IPS-20b (cell line): ENCODE measurements at regions not wholly inside any gene's neighbourhood (a gene's known extent, or its start where the extent isn't known, plus 50 kb on each side); places are given as distances from the start of the nearest gene placed in this dataset.

Experiments used
- H3K27ac ChIP-seq: one replicate; pipeline ENCODE4 v1.5.1; 2013; ENCODE audit warnings: low read length
- H3K27me3 ChIP-seq: 2 replicates; pipeline ENCODE4 v1.6.1; 2013; ENCODE audit warnings: mild to moderate bottlenecking, low read length, inconsistent platforms; ENCODE audit not compliant: insufficient read depth
- H3K36me3 ChIP-seq: 2 replicates; pipeline ENCODE4 v1.6.1; 2013; ENCODE audit warnings: low read depth, mild to moderate bottlenecking, inconsistent platforms, low read length, moderate library complexity; ENCODE audit not compliant: insufficient read depth
- H3K4me1 ChIP-seq: 2 replicates; pipeline ENCODE4 v1.6.1; 2013; ENCODE audit warnings: mild to moderate bottlenecking, control low read depth, inconsistent platforms, low read length, moderate library complexity; ENCODE audit not compliant: insufficient read depth
- H3K4me3 ChIP-seq: 2 replicates; pipeline ENCODE4 v1.5.1; 2013; ENCODE audit warnings: mild to moderate bottlenecking, low read length, inconsistent platforms
- H3K9ac ChIP-seq: 2 replicates; pipeline ENCODE4 v1.6.1; 2013; ENCODE audit warnings: low read depth, mild to moderate bottlenecking, inconsistent platforms, low read length, moderate library complexity
- H3K9me3 ChIP-seq: 2 replicates; pipeline ENCODE4 v1.6.1; 2013; ENCODE audit warnings: mild to moderate bottlenecking, low read depth, low read length, inconsistent platforms; ENCODE audit not compliant: insufficient read depth

DNA sequence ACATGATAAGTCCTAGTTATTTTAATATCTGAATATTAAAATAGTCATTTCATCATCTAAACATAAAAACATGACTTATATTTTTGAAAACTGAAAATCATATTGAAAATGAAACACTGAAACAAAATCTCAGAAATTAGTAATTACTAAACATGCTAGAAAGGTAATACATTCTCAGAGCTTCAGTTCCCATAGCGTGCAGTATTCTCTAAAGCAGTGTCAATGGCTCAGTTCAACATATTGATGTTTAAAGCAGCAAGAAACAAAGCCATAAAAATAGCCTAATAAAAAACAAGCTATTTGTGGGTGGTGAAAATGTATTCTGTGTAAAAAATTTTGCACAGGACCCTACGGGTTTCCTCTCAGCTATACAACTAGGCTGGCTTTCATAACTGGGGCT is 1337.4 kb downstream of the FSCB start:
- no peak overlapping the region for H3K9ac ChIP-seq
- no peaks in the 10 kb centered on the region for H3K9me3 ChIP-seq
- H3K27me3 ChIP-seq = no peaks in the 10 kb centered on the region
- no peak overlapping the region for H3K27ac ChIP-seq
- H3K4me3 ChIP-seq = no peak overlapping the region
- no peaks in the 10 kb centered on the region for H3K36me3 ChIP-seq
- no peaks in the 10 kb centered on the region for H3K4me1 ChIP-seq

DNA sequence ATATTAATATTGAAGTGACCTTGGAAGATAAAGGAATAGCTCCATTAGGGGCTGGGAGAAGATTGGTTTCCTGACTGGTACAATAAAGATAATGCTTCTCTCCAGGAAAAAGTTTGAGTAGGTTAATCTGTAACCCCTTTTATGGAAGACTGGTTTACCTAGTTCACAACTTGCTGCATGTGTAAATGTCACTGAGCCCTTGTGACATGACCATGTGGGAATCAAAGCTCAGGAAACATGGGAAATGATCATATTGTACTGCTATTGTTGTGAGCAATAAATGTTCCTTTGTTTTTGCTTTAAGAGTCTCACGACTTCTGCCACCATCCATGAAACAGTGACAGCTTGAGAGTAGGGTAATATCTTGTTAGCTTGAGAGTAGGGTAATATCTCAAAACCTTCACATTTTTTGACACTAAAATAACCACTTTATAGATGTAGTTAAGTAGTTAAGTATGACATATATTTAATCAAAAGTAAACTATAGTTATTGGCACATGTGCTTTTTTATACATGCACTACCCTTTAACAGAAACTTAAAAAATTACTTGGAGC is 1338.6 kb downstream of the FSCB start:
- Histone ChIP-seq H3K9ac (no peak overlapping the region), H3K36me3 (no peaks in the 10 kb centered on the region), H3K4me1 (no peaks in the 10 kb centered on the region), H3K4me3 (no peak overlapping the region), H3K9me3 (no peaks in the 10 kb centered on the region), H3K27ac (no peak overlapping the region), H3K27me3 (no peaks in the 10 kb centered on the region)

DNA sequence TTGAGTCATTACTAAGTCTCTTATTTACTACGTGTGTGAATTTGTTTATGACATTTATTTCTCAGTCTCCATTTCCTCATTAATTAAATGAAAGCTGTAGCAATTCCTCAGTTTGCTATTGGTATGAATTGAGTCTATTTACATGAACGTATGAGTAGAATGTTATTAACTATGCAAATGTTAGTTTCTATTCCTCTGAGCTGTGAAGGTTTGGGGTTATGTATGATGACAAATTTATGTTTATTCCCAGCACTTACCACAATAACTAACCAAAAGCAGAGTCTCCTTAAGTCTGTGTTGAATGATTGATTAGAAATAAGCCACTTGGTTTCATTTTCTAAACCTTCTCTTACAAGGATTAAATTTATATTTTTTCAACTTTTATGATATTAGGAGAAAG is 1340.9 kb downstream of the FSCB start:
- Histone ChIP-seq H3K27ac (no peak overlapping the region), H3K4me1 (no peaks in the 10 kb centered on the region), H3K9me3 (no peaks in the 10 kb centered on the region), H3K9ac (no peak overlapping the region), H3K36me3 (no peaks in the 10 kb centered on the region), H3K27me3 (no peaks in the 10 kb centered on the region), H3K4me3 (no peak overlapping the region)

DNA sequence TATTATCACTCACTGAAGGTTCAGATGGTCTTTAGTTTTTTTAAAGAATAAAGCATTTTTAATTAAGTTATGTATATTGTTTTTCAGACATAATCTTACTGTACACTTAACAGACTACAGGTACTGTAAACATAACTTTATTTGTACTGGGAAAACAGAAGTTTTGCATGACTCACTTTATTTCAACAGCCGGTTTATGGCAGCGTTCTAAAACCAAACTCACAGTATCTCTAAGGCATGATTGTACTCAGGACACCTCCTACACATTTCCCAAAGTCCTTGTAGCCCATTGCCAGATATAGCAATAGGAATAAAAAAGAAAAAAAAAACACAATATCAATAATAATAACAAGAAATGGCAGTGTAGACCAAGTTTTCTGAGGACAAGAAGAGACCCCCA is 1341.4 kb downstream of the FSCB start:
- no peaks in the 10 kb centered on the region for H3K4me1 ChIP-seq
- no peaks in the 10 kb centered on the region for H3K27me3 ChIP-seq
- H3K36me3 ChIP-seq = no peaks in the 10 kb centered on the region
- no peaks in the 10 kb centered on the region for H3K9me3 ChIP-seq
- no peak overlapping the region for H3K27ac ChIP-seq
- H3K9ac ChIP-seq = no peak overlapping the region
- H3K4me3 ChIP-seq = no peak overlapping the region

DNA sequence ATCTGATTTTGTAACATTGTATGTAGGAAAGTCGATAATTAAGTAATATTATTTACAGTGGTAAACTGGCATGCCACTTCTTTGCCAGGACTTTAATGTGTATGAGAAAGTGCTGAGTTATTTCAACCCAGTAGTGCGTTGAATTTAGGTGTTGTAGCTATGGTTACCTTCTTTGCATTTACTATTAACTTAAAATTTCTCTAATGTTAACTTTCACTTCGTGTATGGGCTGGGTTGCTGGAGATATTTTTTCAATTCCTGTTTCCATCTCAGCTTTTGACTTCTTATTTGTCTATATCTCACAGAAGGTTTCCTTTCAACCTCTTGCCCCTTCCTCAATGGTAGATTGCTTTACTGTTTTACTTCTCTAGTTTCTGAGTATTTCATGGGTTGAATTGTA is 1345.6 kb downstream of the FSCB start:
- Histone ChIP-seq H3K27me3 (no peaks in the 10 kb centered on the region), H3K27ac (no peak overlapping the region), H3K9ac (no peak overlapping the region), H3K9me3 (no peaks in the 10 kb centered on the region), H3K4me1 (no peaks in the 10 kb centered on the region), H3K4me3 (no peak overlapping the region), H3K36me3 (no peaks in the 10 kb centered on the region)

DNA sequence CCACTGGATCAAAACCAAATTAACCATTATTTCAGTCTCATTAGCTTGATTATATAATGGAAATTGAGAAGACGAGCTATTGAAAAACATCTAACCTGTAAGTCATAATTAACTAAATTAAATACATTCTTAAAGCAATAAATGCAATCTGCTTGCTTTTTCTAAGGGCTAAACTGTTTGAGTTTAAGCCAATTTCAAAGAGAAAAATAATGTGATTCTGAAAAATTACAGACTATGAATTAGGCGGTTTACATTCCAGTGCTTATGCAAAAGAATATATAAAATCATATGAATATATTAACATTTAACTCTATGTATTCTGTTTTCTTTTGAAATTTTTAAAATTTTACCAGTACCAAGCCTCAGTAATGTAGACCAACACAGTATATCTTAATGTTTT is 1349.4 kb downstream of the FSCB start:
- Histone ChIP-seq H3K4me1 (no peaks in the 10 kb centered on the region), H3K9ac (no peak overlapping the region), H3K9me3 (no peaks in the 10 kb centered on the region), H3K36me3 (no peaks in the 10 kb centered on the region), H3K4me3 (no peak overlapping the region), H3K27me3 (no peaks in the 10 kb centered on the region), H3K27ac (no peak overlapping the region)

DNA sequence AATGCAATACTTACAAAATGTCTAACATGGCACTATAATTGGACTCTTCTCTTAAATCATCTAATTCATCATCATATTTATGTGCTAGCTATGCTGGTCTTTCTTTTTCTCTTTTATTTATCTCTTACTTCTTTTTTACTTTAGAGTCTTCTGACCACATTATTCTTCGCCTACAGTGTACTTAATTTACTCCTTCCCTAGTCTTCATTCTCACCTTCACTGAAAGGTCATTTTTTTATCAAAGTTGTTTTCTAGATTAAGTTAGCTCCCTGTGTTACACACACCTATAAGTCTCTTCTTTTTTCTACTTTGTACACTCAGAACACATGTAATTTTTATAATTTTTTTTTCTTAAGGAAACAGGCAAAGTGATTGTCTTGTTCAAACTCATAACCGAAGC is 1351.2 kb downstream of the FSCB start:
- Histone ChIP-seq H3K9ac (no peak overlapping the region), H3K4me1 (no peaks in the 10 kb centered on the region), H3K4me3 (no peak overlapping the region), H3K27me3 (no peaks in the 10 kb centered on the region), H3K36me3 (no peaks in the 10 kb centered on the region), H3K9me3 (no peaks in the 10 kb centered on the region), H3K27ac (no peak overlapping the region)

DNA sequence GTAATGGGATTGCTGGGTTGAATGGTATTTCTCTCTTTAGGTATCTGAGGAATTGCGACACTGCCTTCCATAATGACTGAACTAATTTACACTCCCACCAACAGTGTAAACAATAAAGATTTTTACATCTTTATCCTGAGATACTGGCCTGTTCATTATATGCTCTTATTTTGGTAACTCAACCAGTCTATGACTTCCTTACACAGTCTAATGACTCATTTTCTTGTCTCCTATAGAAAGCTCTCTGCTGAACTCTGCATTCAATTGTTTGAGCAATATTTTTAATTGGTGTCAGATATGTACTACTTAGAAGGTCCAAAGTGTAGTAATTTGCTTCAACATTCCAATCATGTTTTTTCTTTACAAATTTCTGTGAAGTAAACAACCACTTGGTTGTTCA is 1351.8 kb downstream of the FSCB start:
- no peaks in the 10 kb centered on the region for H3K27me3 ChIP-seq
- no peak overlapping the region for H3K4me3 ChIP-seq
- no peak overlapping the region for H3K27ac ChIP-seq
- H3K9me3 ChIP-seq = no peaks in the 10 kb centered on the region
- no peak overlapping the region for H3K9ac ChIP-seq
- H3K36me3 ChIP-seq = no peaks in the 10 kb centered on the region
- H3K4me1 ChIP-seq = no peaks in the 10 kb centered on the region

DNA sequence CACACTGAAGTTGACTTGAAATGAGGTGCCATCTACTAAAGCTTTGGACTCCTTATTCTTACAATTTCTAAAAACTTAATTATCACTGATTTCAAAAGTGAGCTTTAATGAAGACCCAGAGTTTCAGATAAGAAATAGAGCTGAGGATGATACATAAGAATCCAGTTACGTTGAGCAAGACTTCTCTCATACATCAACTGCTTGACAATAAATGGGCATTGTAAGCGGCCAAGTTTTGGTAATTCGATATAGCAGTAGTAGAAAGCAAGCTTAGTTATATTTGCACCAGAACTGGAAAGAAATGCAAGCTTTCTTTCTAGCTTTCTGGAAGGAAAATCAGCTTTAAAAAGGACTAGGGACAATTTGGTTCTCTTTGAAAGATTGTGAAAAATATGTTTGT is 1359.6 kb downstream of the FSCB start:
- Histone ChIP-seq H3K36me3 (no peaks in the 10 kb centered on the region), H3K4me1 (no peaks in the 10 kb centered on the region; the same call in 1 of the 2 replicates), H3K27ac (no peak overlapping the region), H3K9me3 (no peaks in the 10 kb centered on the region), H3K27me3 (no peaks in the 10 kb centered on the region), H3K4me3 (no peak overlapping the region), H3K9ac (no peak overlapping the region)

DNA sequence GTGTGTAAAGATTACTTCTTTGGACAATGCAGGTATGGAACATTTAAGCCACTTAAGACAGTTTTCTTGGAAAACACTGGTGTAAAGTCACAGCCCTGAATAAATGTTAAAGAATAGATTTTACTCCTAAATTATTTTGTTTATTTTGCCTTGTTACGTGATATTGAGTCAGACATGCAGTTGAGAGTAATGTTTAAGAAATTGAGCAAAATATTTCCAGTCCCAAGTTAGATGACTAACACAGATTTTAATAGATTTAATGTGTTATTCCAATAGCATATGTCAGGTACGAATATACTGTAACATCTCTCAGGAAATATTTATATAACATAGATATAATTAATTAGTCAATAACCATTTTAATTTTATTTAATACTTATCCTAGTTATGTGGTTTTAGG is 1361.7 kb downstream of the FSCB start:
- H3K27me3 ChIP-seq = no peaks in the 10 kb centered on the region
- H3K9me3 ChIP-seq = no peaks in the 10 kb centered on the region
- no peak overlapping the region for H3K9ac ChIP-seq
- H3K4me3 ChIP-seq = no peak overlapping the region
- H3K27ac ChIP-seq = no peak overlapping the region
- H3K36me3 ChIP-seq = no peaks in the 10 kb centered on the region
- H3K4me1 ChIP-seq = no peaks in the 10 kb centered on the region; the same call in 1 of the 2 replicates

DNA sequence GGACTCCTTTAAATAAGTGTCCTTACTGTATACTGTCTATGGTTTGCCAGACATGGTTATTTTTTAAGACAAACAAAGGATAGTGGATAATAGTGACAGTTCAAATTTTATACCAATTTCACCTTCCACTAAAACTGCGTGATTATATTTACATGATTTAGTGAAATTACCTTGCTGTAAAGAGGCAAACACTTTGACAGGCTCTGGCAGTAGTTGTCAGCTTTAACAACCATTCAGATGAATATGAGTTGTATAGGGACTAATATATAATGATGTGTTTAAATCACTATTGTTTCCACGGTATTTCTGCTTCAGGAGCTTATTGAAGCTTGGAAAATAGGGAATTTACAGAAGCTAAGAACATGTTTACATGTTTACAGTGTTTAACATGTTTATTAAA is 1364.0 kb downstream of the FSCB start:
- Histone ChIP-seq H3K27me3 (no peaks in the 10 kb centered on the region), H3K36me3 (no peaks in the 10 kb centered on the region), H3K9me3 (no peaks in the 10 kb centered on the region), H3K9ac (no peak overlapping the region), H3K27ac (no peak overlapping the region), H3K4me3 (no peak overlapping the region), H3K4me1 (no peaks in the 10 kb centered on the region; the same call in 1 of the 2 replicates)

DNA sequence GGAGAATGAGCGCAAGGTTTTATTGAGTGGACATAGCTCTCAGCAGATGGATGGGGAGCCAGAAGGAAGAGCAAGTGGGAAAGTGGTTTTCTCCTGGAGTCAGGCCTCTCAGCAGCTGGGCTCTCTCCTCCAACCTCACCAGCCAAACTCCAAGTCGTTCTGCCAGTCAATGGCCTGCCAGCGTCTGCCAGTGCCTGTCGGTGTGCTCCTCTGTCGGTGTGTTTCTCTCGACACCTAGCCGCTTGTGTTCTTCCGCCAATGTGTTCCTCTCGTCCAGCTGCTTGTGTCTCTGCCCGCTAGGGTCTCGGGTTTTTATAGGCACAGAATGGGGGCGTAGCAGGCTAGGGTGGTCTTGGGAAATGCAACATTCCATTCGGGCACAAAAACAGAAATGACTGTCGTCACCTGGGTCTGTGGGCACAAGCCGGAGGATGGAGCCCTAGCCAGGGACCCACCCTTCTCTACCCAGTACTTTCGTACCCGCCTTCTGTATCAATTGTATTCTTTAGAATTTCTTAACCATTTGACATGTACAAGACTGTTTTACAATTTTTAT is 1365.4 kb downstream of the FSCB start:
- H3K4me1 ChIP-seq = no peaks in the 10 kb centered on the region
- no peaks in the 10 kb centered on the region for H3K36me3 ChIP-seq
- H3K27me3 ChIP-seq = no peaks in the 10 kb centered on the region
- peaks cover under 1% of the 10 kb centered on the region; the same call in 1 of the 2 replicates for H3K9me3 ChIP-seq
- no peak overlapping the region for H3K27ac ChIP-seq
- H3K4me3 ChIP-seq = no peak overlapping the region
- H3K9ac ChIP-seq = no peak overlapping the region
